SU-DHL-6 (cell line): ENCODE measurements at regions not wholly inside any gene's neighbourhood (a gene's known extent, or its start where the extent isn't known, plus 50 kb on each side); places are given as distances from the start of the nearest gene placed in this dataset.

Experiments
- H2AFZ ChIP-seq: fragments of 200-600 bp; sonication (generic); 2 replicates; pipeline ENCODE4 v1.6.1; 2014; ENCODE audit warnings: low read depth, mild to moderate bottlenecking, moderate library complexity, mixed read lengths, antibody characterized with exemption, low read length; ENCODE audit not compliant: severe bottlenecking
- H3F3A ChIP-seq: fragments of 200-600 bp; shearing (Covaris generic); 2 replicates; pipeline ENCODE4 v1.6.0; 2016; ENCODE audit warnings: antibody characterized with exemption, mild to moderate bottlenecking; ENCODE audit not compliant: insufficient read depth
- H3K27ac ChIP-seq: fragments of 200-600 bp; sonication (generic); 2 replicates; pipeline ENCODE4 v1.5.1; 2016; ENCODE audit warnings: low read depth, mild to moderate bottlenecking, low read length, moderate library complexity, mixed read lengths
- H3K27me3 ChIP-seq: fragments of 200-600 bp; sonication (generic), shearing (Covaris generic); 2 replicates; pipeline ENCODE4 v1.6.0; 2014; ENCODE audit warnings: mild to moderate bottlenecking, low read length
- H3K36me3 ChIP-seq: fragments of 200-600 bp; sonication (generic); 2 replicates; pipeline ENCODE4 v1.6.1; 2014; ENCODE audit warnings: mild to moderate bottlenecking, low read length, mixed read lengths
- H3K4me2 ChIP-seq: fragments of 300-600, 200-600 bp; shearing (Covaris generic), sonication (generic); 2 replicates; pipeline ENCODE4 v1.6.0; 2014; ENCODE audit warnings: low read length, low read depth, mild to moderate bottlenecking; ENCODE audit not compliant: poor library complexity, severe bottlenecking
- H3K4me3 ChIP-seq: fragments of 200-600 bp; sonication (generic); 2 replicates; pipeline ENCODE4 v1.5.1; 2014; ENCODE audit warnings: antibody characterized with exemption, low read length, mild to moderate bottlenecking, mixed read lengths; ENCODE audit not compliant: insufficient read depth, poor library complexity, severe bottlenecking
- H3K79me2 ChIP-seq: fragments of 200-600 bp; sonication (generic); 2 replicates; pipeline ENCODE4 v1.6.1; 2014; ENCODE audit warnings: mild to moderate bottlenecking, low read length, moderate library complexity; ENCODE audit not compliant: insufficient read depth
- H3K9ac ChIP-seq: fragments of 200-600 bp; sonication (generic); 2 replicates; pipeline ENCODE4 v1.7.0; 2014; ENCODE audit warnings: mild to moderate bottlenecking, low read length
- H3K9me2 ChIP-seq: fragments of 200-600 bp; sonication (generic); replicated peaks from 2 replicates; pipeline ENCODE4 v1.6.1; 2014; ENCODE audit warnings: low read length; ENCODE audit not compliant: insufficient read depth
- H3K9me3 ChIP-seq: fragments of 200-600 bp; sonication (generic); 2 replicates; pipeline ENCODE4 v1.6.1; 2014; ENCODE audit warnings: low read length, mixed read lengths; ENCODE audit not compliant: insufficient read depth
- H4K20me1 ChIP-seq: fragments of 200-600 bp; sonication (generic); 2 replicates; pipeline ENCODE4 v1.6.1; 2014; ENCODE audit warnings: low read depth, mild to moderate bottlenecking, antibody characterized with exemption, low read length, moderate library complexity, mixed read lengths
- EZH2phosphoT487 ChIP-seq: fragments of 200-600 bp; sonication (generic), shearing (Covaris generic); conservative IDR thresholded peaks from 2 replicates; pipeline ENCODE4 v1.6.1; 2018; ENCODE audit warnings: mild to moderate bottlenecking, antibody characterized with exemption, low read length, moderate library complexity, mixed read lengths
- TF ChIP-seq, protein P1 (sequence below): fragments of 200-600 bp; sonication (generic); IDR thresholded peaks from one replicate; pipeline ENCODE4 v1.5.1; 2017; ENCODE audit warnings: antibody characterized with exemption, mild to moderate bottlenecking, low read length, moderate library complexity; ENCODE audit not compliant: insufficient read depth, poor library complexity, severe bottlenecking

DNA sequence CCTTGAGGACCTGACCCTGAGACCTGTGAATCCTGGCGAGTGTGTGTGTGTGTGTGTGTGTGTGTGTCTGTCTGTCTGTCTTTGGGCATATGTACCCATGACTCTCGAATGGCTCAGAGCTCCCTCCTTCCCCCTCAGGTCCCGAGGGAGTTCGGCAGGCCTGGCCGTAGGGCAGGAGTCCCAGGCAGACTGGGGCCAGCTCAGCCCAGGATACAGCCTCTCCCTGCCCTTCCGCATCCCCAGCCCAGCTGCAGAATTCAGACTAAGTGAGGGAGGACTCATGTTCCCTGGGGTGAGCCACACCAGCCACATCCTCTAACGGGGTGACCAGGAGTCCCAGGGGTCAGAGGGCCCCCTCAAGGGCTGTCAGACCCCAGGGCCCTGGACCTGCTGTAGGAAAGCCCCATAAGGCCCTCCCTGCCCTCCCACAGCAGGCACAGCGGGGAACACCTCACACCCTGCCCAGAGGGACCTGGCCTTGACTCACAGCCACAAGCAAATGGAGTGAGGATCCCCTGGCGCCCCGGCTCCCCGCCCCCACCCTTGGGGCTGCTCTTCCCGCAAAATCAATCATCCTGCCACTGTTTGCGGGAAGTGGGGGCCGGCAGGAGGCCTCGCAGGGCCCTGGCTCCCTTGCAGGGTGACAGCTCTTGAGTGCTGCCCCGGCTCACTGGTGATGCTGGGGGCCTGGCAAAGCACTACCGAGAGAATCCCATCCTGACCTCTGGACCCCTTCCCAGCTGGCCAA lies 101.7 kb upstream of the CASZ1 start:
- Histone ChIP-seq H3K27me3 (no peaks in the 10 kb centered on the region), H2AFZ (no peak overlapping the region), H3K9me3 (no peaks in the 10 kb centered on the region), H3K4me2 (no peak overlapping the region), H3K9me2 (no peaks in the 10 kb centered on the region), H3K9ac (no peak overlapping the region), H3K4me3 (no peak overlapping the region), H3F3A (no peaks in the 10 kb centered on the region), H4K20me1 (no peaks in the 10 kb centered on the region), H3K36me3 (no peaks in the 10 kb centered on the region), H3K79me2 (no peaks in the 10 kb centered on the region), H3K27ac (no peak overlapping the region)
- TF ChIP-seq, protein P1, sequence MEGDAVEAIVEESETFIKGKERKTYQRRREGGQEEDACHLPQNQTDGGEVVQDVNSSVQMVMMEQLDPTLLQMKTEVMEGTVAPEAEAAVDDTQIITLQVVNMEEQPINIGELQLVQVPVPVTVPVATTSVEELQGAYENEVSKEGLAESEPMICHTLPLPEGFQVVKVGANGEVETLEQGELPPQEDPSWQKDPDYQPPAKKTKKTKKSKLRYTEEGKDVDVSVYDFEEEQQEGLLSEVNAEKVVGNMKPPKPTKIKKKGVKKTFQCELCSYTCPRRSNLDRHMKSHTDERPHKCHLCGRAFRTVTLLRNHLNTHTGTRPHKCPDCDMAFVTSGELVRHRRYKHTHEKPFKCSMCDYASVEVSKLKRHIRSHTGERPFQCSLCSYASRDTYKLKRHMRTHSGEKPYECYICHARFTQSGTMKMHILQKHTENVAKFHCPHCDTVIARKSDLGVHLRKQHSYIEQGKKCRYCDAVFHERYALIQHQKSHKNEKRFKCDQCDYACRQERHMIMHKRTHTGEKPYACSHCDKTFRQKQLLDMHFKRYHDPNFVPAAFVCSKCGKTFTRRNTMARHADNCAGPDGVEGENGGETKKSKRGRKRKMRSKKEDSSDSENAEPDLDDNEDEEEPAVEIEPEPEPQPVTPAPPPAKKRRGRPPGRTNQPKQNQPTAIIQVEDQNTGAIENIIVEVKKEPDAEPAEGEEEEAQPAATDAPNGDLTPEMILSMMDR = no peak

DNA sequence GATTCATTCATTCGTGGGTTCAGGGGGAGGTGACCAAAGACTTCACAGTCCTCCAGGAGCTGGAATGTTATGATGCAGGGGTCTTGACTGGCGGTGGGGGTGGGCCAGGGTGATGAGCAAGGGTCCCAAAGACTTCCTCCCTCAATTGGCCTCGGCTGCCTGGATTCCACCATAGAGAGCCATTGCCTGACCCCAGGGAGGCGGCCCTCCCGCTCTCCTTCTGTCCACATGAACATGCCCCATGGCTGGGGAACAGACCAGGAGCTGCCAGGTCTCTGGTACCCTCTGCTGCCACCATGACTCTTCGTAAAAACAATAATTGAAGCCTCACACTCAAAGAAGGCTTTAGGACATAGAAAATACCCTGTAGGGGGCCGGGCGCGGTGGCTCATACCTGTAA lies 102.5 kb upstream of the CASZ1 start:
- Histone ChIP-seq H2AFZ (no peak overlapping the region), H3K79me2 (no peaks in the 10 kb centered on the region), H3K9ac (no peak overlapping the region), H3K27ac (no peak overlapping the region), H3K27me3 (no peaks in the 10 kb centered on the region), H3K9me2 (no peaks in the 10 kb centered on the region), H3K36me3 (no peaks in the 10 kb centered on the region), H3K9me3 (no peaks in the 10 kb centered on the region), H3F3A (no peaks in the 10 kb centered on the region), H4K20me1 (no peaks in the 10 kb centered on the region), H3K4me3 (no peak overlapping the region), H3K4me2 (no peak overlapping the region)
- TF ChIP-seq EZH2phosphoT487 = no peak
- TF ChIP-seq, protein P1 = no peak

DNA sequence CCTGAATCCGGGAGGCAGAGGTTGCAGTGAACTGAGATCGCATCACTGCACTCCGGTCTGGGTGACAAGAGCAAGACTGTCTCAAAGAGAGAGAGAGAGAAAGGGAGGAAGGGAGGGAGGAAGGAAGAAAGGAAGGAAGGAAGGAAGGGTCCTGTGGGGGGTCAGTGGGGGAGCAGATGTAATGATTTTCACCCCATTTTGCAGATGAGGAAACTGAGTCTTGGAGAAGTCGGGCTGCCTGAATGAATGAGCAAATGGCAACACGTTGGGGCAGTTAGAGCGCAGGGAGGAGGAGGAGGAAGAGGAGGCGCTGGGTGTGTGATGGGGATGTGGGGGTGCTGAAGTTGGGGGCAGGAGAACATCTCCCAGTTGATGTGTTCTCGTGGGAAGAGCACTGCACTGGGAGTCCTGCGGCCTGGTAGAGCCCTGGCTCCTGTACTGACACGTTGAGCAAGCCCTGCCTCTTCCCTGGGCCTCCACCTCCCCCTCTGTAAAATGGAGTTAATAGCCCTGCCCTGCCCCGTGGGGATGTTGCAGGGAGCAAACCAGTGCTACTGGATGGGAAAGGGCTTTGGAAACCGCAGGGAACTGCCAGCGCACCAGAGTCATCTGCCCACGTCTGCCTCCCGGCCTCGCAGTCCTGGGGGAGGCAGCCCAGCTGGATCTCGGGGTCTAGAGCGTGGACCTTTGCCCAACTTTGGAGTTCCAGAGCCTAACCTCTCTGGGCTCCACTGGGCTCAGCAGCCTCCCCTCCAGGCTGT lies 103.2 kb upstream of the CASZ1 start:
- Histone ChIP-seq H3K9me2 (no peaks in the 10 kb centered on the region), H2AFZ (no peak overlapping the region), H3K36me3 (no peaks in the 10 kb centered on the region), H3K27me3 (no peaks in the 10 kb centered on the region), H3K4me2 (no peak overlapping the region), H3K4me3 (no peak overlapping the region), H3K79me2 (no peaks in the 10 kb centered on the region), H3F3A (no peaks in the 10 kb centered on the region), H4K20me1 (no peaks in the 10 kb centered on the region), H3K27ac (no peak overlapping the region), H3K9me3 (no peaks in the 10 kb centered on the region), H3K9ac (no peak overlapping the region)
- TF ChIP-seq, protein P1 = no peak
- TF ChIP-seq EZH2phosphoT487 = no peak
